Breast epithelium (tissue), 4 donors: ENCODE measurements at regions not wholly inside any gene's neighbourhood (a gene's known extent, or its start where the extent isn't known, plus 50 kb on each side); places are given as distances from the start of the nearest gene placed in this dataset.

Source experiments
- DNase-seq, 2 donors: peaks; one replicate each; pipeline ENCODE4 v3.0.0-alpha.2; 2019; ENCODE audit warnings: low spot score in 2 of 2
- H3K27ac ChIP-seq, 2 donors: fragments of 200-600 bp; sonication (generic) in 1 of 2; one replicate each; pipeline ENCODE4 v1.5.1; 2016 to 2019; ENCODE audit warnings: mild to moderate bottlenecking in 1 of 2
- H3K27me3 ChIP-seq, 2 donors: fragments of 200-600 bp; sonication (generic) in 1 of 2; one replicate each; pipeline versions ENCODE4 v1.5.1 to v1.6.0; 2017 to 2019; ENCODE audit warnings: control low read depth in 1 of 2, mild to moderate bottlenecking in 1 of 2
- H3K36me3 ChIP-seq: fragments of 200-600 bp; one replicate; pipeline ENCODE4 v1.5.1; 2019
- H3K4me1 ChIP-seq, 2 donors: fragments of 200-600 bp; sonication (generic); one replicate each; pipeline ENCODE4 v1.5.1; 2016 to 2019; ENCODE audit warnings: control low read depth in 1 of 2
- H3K4me3 ChIP-seq, 3 donors: fragments of 200-600 bp; sonication (generic); 1 replicate in 2 of 3; 2 replicates in 1 of 3; pipeline ENCODE4 v1.5.1; 2016 to 2019; ENCODE audit warnings: mild to moderate bottlenecking in 3 of 3, moderate library complexity in 2 of 3
- H3K9me3 ChIP-seq, 2 donors: fragments of 200-600 bp; sonication (generic) in 1 of 2; one replicate each; pipeline ENCODE4 v1.5.1; 2016 to 2019; ENCODE audit warnings: control low read depth in 1 of 2
- POLR2A ChIP-seq: fragments of 450-650 bp; IDR thresholded peaks from one replicate; pipeline ENCODE4 v1.6.1; 2016; ENCODE audit warnings: antibody characterized with exemption, mild to moderate bottlenecking, moderate library complexity
- POLR2AphosphoS5 ChIP-seq, 3 donors: sonication (generic); formaldehyde crosslinking; IDR thresholded peaks; one replicate each; pipeline ENCODE4 v1.6.1; 2017; ENCODE audit warnings: antibody characterized with exemption in 3 of 3
- intact Hi-C: fragments of 100-400 bp; cut with DNase I; formaldehyde crosslinking; loops from one replicate; pipeline ENCODE4 v1.15.1; 2023; ENCODE audit warnings: low total_unique reads
- TF ChIP-seq, protein P1 (sequence below), 3 donors: fragments of 450-650 bp; IDR thresholded peaks; one replicate each; pipeline ENCODE4 v1.5.1; 2016 to 2017; ENCODE audit warnings: antibody characterized with exemption in 3 of 3, mild to moderate bottlenecking in 3 of 3, moderate library complexity in 3 of 3

DNA sequence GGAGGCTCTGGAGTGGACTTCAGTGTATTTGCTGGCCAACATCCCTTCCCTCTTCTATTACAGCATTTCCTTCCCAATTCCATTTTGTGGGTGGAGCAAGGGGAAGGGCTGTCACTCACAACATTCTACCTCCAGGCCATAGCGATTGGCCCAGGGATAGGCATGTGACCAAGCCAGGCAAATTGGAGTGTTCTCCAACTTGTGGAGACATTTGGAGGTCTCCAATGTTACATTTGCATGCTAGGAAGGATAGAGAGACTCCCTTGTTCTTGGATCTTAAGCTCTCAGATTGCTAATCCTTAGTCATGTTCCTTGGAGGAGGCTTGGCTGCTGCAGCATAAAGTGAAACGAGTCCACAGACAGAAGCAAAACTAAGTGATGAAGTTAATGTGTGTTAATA is 95.6 kb upstream of the KIF5B start:
- Histone ChIP-seq H3K27me3 (no peaks in the 10 kb centered on the region), H3K36me3 (no peaks in the 10 kb centered on the region), H3K9me3 (peaks cover 0 to 8% of the 10 kb centered on the region in 2 donors), H3K4me3 (no peak overlapping the region), H3K27ac (no peak overlapping the region), H3K4me1 (no peaks in the 10 kb centered on the region)
- no peak for DNase-seq
- TF ChIP-seq, protein P1, sequence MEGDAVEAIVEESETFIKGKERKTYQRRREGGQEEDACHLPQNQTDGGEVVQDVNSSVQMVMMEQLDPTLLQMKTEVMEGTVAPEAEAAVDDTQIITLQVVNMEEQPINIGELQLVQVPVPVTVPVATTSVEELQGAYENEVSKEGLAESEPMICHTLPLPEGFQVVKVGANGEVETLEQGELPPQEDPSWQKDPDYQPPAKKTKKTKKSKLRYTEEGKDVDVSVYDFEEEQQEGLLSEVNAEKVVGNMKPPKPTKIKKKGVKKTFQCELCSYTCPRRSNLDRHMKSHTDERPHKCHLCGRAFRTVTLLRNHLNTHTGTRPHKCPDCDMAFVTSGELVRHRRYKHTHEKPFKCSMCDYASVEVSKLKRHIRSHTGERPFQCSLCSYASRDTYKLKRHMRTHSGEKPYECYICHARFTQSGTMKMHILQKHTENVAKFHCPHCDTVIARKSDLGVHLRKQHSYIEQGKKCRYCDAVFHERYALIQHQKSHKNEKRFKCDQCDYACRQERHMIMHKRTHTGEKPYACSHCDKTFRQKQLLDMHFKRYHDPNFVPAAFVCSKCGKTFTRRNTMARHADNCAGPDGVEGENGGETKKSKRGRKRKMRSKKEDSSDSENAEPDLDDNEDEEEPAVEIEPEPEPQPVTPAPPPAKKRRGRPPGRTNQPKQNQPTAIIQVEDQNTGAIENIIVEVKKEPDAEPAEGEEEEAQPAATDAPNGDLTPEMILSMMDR (IDR thresholded peaks at IDR 0.05) = no peak
- no peak for TF ChIP-seq POLR2A
- no peak for TF ChIP-seq POLR2AphosphoS5 (IDR thresholded peaks at IDR 0.05)
- intact Hi-C loops = no loop called here

DNA sequence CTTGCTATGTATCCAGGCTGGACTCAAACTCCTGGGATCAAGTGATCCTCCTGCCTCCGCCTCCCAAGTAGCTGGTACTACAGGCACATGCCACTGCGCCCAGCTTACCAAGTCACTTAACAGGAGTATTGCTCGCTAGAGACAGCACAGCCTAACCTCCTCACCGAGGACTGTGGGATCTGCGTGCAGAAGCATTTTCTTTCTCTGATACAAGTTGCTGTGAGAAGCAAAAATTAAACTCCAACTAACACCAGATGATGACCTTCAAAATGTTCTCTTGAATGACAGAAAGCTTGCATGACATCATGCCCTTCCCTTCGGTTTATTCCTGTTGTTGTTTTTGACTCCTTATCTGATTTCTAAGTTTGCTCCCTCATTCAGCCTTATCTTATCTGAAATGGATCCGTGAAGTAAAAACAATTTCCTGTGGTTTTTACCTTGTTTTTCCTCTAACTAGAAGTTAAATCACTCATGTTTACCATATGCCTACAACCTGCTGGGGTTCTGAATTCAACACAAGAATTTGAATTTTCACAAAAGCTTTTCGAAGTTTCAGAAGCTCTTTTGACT is 94.4 kb upstream of the KIF5B start:
- TF ChIP-seq POLR2A (no peak), POLR2AphosphoS5 (IDR thresholded peaks at IDR 0.05) (no peak)
- TF ChIP-seq, protein P1 (IDR thresholded peaks at IDR 0.05) = no peak
- Histone ChIP-seq H3K36me3 (no peaks in the 10 kb centered on the region), H3K4me1 (no peaks in the 10 kb centered on the region), H3K27ac (no peak overlapping the region), H3K4me3 (no peak overlapping the region), H3K9me3 (peaks cover 0 to 8% of the 10 kb centered on the region in 2 donors), H3K27me3 (no peaks in the 10 kb centered on the region)
- intact Hi-C loops = no loop called here
- no peak for DNase-seq

DNA sequence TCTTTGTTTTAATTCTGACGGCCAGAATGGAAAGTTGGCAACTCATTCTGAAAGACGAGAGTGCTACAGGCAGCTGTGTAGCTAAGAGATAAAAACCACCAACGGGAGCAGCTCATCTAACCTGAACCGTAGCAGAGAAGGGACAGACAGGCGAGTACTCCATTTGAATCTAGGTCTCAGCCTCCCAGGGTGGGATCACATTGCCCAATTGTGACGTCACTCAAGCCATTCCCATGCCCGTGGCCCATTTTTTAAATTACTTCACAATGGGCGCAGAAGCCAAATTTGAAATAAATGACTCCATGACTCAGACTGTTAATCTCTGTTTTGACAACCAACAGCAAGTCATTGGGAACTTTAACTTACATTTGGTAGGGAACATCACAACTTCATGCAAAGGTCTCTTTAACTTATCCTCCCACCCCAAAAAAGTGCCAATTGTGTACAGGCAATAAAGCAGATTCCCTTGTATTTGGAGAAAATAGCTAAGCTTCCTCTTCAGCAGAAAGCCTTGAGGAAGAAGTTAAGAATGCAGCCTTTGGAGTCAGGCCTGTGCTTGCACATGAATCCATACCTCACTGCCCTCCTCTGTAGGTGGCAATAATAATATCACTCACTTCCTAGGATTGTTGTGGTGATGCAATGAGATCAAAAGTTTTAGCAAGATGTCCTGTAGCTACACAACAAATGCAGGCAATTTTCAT is 93.2 kb upstream of the KIF5B start:
- H3K4me3 ChIP-seq = peak overlapping the region in 1 of 3 donors; percentile 8

DNA sequence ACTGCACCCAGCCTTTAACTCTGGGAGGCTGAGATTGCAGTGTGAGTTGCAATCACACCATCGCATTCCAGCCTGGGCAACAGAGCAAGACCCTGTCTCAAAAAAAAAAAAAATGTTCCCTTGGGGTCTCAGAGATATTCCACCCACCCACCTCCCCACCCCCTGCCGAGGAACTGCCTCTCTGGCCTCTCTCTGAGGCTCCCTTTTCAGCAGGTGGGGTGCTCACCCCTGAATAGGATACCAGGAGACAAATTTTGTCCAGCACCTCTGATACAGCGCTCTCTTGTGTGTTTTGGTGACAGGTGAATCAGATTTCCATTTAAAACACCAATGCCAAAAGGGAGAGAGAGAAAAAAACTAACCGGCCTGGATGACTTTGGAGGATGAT is 92.6 kb upstream of the KIF5B start:
- Histone ChIP-seq H3K4me3 (peak overlapping the region in 1 of 3 donors; percentile 8), H3K27ac (peak overlapping the region; percentile 60 to 68), H3K27me3 (no peaks in the 10 kb centered on the region), H3K9me3 (no peaks in the 10 kb centered on the region), H3K4me1 (no peaks in the 10 kb centered on the region), H3K36me3 (no peaks in the 10 kb centered on the region)
- DNase-seq = no peak
- intact Hi-C loops = no loop called here
- TF ChIP-seq POLR2AphosphoS5 (IDR thresholded peaks at IDR 0.05) (no peak), POLR2A (no peak)
- TF ChIP-seq, protein P1 (IDR thresholded peaks at IDR 0.05) = no peak

More for the DNA sequence above, 93.2 kb upstream of the KIF5B start:
- Histone ChIP-seq H3K36me3 (no peaks in the 10 kb centered on the region), H3K27me3 (no peaks in the 10 kb centered on the region), H3K4me1 (no peaks in the 10 kb centered on the region), H3K27ac (peak overlapping the region; percentile 60 to 68), H3K9me3 (peaks cover 0 to 1% of the 10 kb centered on the region in 2 donors)
- no peak for TF ChIP-seq POLR2A
- peak in 2 of 3 donors; percentile 10 to 69 for TF ChIP-seq POLR2AphosphoS5 (IDR thresholded peaks at IDR 0.05)
- TF ChIP-seq, protein P1 (IDR thresholded peaks at IDR 0.05) = peak in 1 of 3 donors; percentile 14
- intact Hi-C loops = no loop called here
- DNase-seq = peak in 1 of 2 donors; percentile 46

DNA sequence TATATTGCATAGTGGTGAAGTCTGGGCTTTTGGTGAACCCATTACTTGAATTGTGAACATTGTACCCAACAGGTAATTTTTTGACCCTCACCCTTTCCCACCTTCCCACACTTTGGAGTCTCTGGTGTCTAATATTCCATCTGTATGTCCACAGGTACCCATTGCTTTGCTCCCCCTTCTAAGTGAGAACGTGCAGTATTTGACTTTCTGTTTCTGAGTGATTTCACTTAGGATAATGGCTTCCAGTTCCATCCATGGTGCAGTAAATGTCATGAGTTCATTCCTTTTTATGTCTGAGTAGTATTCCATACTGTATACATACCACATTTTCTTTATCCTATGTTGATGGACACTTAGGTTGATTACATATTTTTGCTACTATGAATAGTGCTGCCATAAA is 91.5 kb upstream of the KIF5B start:
- no peaks in the 10 kb centered on the region for H3K9me3 ChIP-seq
- DNase-seq = no peak
- intact Hi-C loops = no loop called here
- H3K27ac ChIP-seq = no peak overlapping the region
- H3K4me3 ChIP-seq = no peak overlapping the region
- H3K27me3 ChIP-seq = no peaks in the 10 kb centered on the region
- TF ChIP-seq, protein P1 (IDR thresholded peaks at IDR 0.05) = no peak
- TF ChIP-seq POLR2A (no peak), POLR2AphosphoS5 (IDR thresholded peaks at IDR 0.05) (no peak)
- no peaks in the 10 kb centered on the region for H3K36me3 ChIP-seq
- H3K4me1 ChIP-seq = no peaks in the 10 kb centered on the region
